Osteocyte (in vitro differentiated cells): ENCODE measurements at regions not wholly inside any gene's neighbourhood (a gene's known extent, or its start where the extent isn't known, plus 50 kb on each side); places are given as distances from the start of the nearest gene placed in this dataset.

ENCODE experiments used
- DNase-seq: peaks from one replicate; pipeline ENCODE4 v3.0.0; 2021; ENCODE audit warnings: mixed read lengths; ENCODE audit not compliant: unreplicated experiment; ENCODE audit errors: extremely low spot score
- H3K27ac Mint-ChIP-seq: one replicate; pipeline ENCODE4 v1.8.0; 2021; ENCODE audit warnings: mild to moderate bottlenecking, mixed read lengths; ENCODE audit not compliant: unreplicated experiment
- H3K27me3 Mint-ChIP-seq: one replicate; pipeline ENCODE4 v1.8.0; 2021; ENCODE audit warnings: mixed read lengths; ENCODE audit not compliant: unreplicated experiment
- H3K36me3 Mint-ChIP-seq: one replicate; pipeline ENCODE4 v1.8.0; 2021; ENCODE audit warnings: mixed read lengths; ENCODE audit not compliant: unreplicated experiment
- H3K4me1 Mint-ChIP-seq: one replicate; pipeline ENCODE4 v1.8.0; 2021; ENCODE audit warnings: mixed read lengths; ENCODE audit not compliant: unreplicated experiment
- H3K4me3 Mint-ChIP-seq: one replicate; pipeline ENCODE4 v1.8.0; 2021; ENCODE audit warnings: mild to moderate bottlenecking, moderate library complexity, mixed read lengths; ENCODE audit not compliant: unreplicated experiment
- H3K9me3 Mint-ChIP-seq: one replicate; pipeline ENCODE4 v1.8.0; 2021; ENCODE audit warnings: mixed read lengths; ENCODE audit not compliant: unreplicated experiment
- CTCF ChIP-seq: fragments of 200-600 bp; sonication (generic); IDR thresholded peaks from 2 replicates; pipeline ENCODE4 v1.5.0; 2021; ENCODE audit warnings: antibody characterized with exemption, mild to moderate bottlenecking, moderate library complexity

DNA sequence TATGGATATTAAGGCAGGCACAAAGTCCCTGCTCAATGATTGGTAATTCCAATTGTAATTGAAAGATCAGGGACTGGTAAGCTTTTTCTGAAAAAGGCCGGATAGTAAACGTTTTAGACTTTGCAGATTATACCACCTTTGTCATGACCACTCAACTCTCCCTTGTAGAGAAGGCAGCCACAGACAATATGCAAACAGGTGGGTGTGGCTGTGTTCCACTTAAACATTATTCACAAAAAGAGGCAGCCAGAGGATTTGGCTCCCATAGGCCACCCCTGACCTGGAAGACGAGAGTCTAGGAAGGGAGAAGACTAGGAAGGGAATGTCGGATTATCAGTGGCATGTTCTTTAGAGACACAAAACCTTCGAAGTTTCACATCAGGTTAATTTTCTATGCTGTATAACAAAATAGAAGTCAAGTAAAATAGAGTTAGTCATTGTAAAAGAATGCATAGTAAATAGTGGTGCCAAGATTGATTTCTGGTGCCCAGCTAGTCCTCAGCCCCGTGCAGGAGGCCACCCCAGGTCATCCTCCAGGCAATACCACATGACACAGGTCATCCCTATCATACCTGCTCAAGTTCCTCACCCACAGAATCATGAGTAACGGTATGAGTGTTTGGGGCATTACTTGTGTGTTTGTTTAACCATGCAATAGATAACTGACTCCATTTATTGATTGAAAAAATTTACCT lies 193.8 kb downstream of the PLPP4 start:
- H3K4me3 Mint-ChIP-seq: no peak overlapping the region
- peaks cover 3% of the 10 kb centered on the region for H3K9me3 Mint-ChIP-seq
- DNase-seq: no peak
- H3K27me3 Mint-ChIP-seq: no peaks in the 10 kb centered on the region
- no peaks in the 10 kb centered on the region for H3K36me3 Mint-ChIP-seq
- no peak overlapping the region for H3K27ac Mint-ChIP-seq
- no peak for TF ChIP-seq CTCF
- no peaks in the 10 kb centered on the region for H3K4me1 Mint-ChIP-seq

GRCh38 chr10:120656107-120656506 lies 195.1 kb upstream of the WDR11 start:
- no peak overlapping the region for H3K4me3 Mint-ChIP-seq
- no peak overlapping the region for H3K27ac Mint-ChIP-seq
- H3K4me1 Mint-ChIP-seq: no peaks in the 10 kb centered on the region
- H3K9me3 Mint-ChIP-seq: no peaks in the 10 kb centered on the region
- DNase-seq: no peak
- no peaks in the 10 kb centered on the region for H3K36me3 Mint-ChIP-seq
- no peaks in the 10 kb centered on the region for H3K27me3 Mint-ChIP-seq
- no peak for TF ChIP-seq CTCF

- H3K4me1 Mint-ChIP-seq: no peaks in the 10 kb centered on the region
- no peaks in the 10 kb centered on the region for H3K27me3 Mint-ChIP-seq
- no peak for DNase-seq
- H3K27ac Mint-ChIP-seq: no peak overlapping the region
- no peak for TF ChIP-seq CTCF
- no peak overlapping the region for H3K4me3 Mint-ChIP-seq
- no peaks in the 10 kb centered on the region for H3K9me3 Mint-ChIP-seq
- H3K36me3 Mint-ChIP-seq: no peaks in the 10 kb centered on the region
Measured at GRCh38 chr10:120657371-120657770, 193.8 kb upstream of the WDR11 start.

- no peak for DNase-seq
- Mint-ChIP-seq H3K4me1 (no peaks in the 10 kb centered on the region), H3K36me3 (no peaks in the 10 kb centered on the region), H3K9me3 (no peaks in the 10 kb centered on the region), H3K4me3 (no peak overlapping the region), H3K27ac (no peak overlapping the region), H3K27me3 (no peaks in the 10 kb centered on the region)
- no peak for TF ChIP-seq CTCF
Measured at GRCh38 chr10:120658943-120659885, 191.9 kb upstream of the WDR11 start.

DNA sequence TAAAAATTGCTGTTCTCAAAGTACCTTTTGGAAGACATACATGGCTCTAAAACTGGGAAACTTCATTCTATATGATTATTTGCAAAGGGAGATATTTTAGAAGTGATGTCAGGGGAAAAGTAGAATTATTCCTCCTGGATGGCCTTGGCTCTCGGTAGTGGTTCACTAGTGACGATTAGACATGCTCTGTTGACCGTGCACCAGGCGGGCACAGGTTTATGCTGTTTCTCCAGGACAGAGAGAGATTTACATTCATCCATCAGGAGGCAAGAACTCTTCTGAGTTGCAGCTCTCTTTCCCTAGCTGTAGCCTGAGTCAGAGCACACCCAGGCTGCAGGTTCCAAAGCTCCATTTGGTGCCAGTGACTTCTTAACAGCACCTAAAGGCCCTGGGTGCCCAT lies 184.9 kb upstream of the WDR11 start:
- Mint-ChIP-seq H3K27me3 (no peaks in the 10 kb centered on the region), H3K4me1 (no peaks in the 10 kb centered on the region), H3K36me3 (no peaks in the 10 kb centered on the region), H3K9me3 (peaks cover 4% of the 10 kb centered on the region), H3K27ac (no peak overlapping the region), H3K4me3 (no peak overlapping the region)
- no peak for TF ChIP-seq CTCF
- DNase-seq: no peak
